Upper lobe of left lung (tissue), 4 donors: ENCODE measurements at regions not wholly inside any gene's neighbourhood (a gene's known extent, or its start where the extent isn't known, plus 50 kb on each side); places are given as distances from the start of the nearest gene placed in this dataset.

Experiments
- EP300 ChIP-seq, 4 donors: sonication (generic); formaldehyde crosslinking; IDR thresholded peaks; one replicate each; pipeline ENCODE4 v1.5.1; 2017; ENCODE audit warnings: antibody characterized with exemption in 4 of 4, control low read depth in 2 of 4
- POLR2AphosphoS5 ChIP-seq, 2 donors: sonication (generic); formaldehyde crosslinking; IDR thresholded peaks; one replicate each; pipeline ENCODE4 v1.5.1; 2017; ENCODE audit warnings: antibody characterized with exemption in 2 of 2
- TF ChIP-seq, protein P1 (sequence below), 6 experiments: fragments of 450-650 bp in 4 of 6; fragments of 200-600 bp in 2 of 6; sonication (generic) in 2 of 6; IDR thresholded peaks; one replicate each; pipeline ENCODE4 v1.5.1; 2016 to 2019; ENCODE audit warnings: antibody characterized with exemption in 6 of 6

DNA sequence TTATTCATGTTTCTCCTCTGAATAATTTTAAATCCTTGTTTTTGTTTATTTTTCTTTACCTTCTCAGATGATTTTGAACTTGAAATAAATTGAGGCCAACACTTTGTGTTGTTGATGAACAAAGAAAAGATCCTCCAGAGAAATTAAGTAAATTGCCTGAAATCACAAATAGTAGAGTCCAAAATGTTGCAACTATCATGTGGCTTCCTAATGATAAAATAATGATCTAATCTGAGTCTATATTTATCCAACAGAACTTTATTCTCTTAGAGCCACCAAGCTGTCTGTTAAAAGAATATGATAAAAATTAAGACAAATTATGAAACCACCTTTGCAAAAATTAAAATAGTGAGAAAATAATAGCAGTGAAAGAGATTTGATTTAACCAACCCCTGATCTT is 132.2 kb upstream of the SPEF2 start:
- TF ChIP-seq, protein P1, sequence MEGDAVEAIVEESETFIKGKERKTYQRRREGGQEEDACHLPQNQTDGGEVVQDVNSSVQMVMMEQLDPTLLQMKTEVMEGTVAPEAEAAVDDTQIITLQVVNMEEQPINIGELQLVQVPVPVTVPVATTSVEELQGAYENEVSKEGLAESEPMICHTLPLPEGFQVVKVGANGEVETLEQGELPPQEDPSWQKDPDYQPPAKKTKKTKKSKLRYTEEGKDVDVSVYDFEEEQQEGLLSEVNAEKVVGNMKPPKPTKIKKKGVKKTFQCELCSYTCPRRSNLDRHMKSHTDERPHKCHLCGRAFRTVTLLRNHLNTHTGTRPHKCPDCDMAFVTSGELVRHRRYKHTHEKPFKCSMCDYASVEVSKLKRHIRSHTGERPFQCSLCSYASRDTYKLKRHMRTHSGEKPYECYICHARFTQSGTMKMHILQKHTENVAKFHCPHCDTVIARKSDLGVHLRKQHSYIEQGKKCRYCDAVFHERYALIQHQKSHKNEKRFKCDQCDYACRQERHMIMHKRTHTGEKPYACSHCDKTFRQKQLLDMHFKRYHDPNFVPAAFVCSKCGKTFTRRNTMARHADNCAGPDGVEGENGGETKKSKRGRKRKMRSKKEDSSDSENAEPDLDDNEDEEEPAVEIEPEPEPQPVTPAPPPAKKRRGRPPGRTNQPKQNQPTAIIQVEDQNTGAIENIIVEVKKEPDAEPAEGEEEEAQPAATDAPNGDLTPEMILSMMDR (IDR thresholded peaks at IDR 0.05): no peak
- TF ChIP-seq EP300 (IDR thresholded peaks at IDR 0.05) (no peak), POLR2AphosphoS5 (IDR thresholded peaks at IDR 0.05) (no peak)
